DMS 273 treated with DMSO at 0.1 percent for 48 hours (cell line): ENCODE measurements at regions not wholly inside any gene's neighbourhood (a gene's known extent, or its start where the extent isn't known, plus 50 kb on each side); places are given as distances from the start of the nearest gene placed in this dataset.

ENCODE experiments used
- DNase-seq: peaks from one replicate; lab custom pipeline; 2025; lab: John Stamatoyannopoulos, UW

DNA sequence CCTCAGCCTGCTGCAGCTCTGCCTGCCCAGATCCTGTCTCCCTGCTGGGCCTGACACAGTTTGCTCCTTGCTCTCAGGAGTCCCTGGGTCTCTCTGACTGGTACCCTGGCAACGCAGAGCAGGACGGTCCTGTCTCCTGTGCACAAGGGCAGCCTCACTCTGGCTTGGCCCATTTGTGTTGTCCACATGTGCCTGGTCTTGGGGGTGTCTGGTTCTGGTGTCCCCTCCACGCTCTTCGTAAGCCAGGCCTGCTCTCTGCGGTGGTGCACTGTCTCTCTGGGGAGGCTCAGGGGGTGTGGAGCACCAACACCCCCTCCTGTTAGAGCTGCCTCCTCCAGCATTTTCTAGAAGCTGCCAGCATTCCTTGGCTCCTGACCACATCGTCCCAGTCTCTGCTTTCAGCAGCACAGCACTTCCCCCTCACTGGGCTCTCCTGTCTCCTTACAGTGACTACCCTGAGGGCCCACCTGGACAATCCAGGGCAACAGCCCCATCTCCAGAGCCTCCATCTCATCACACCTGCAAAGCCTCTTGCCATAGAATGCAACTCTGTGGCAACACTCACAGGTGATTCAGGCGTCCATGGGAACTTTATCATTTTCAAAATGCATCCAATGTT is 235.6 kb upstream of the HS6ST1 start:
- no peak for DNase-seq

DNA sequence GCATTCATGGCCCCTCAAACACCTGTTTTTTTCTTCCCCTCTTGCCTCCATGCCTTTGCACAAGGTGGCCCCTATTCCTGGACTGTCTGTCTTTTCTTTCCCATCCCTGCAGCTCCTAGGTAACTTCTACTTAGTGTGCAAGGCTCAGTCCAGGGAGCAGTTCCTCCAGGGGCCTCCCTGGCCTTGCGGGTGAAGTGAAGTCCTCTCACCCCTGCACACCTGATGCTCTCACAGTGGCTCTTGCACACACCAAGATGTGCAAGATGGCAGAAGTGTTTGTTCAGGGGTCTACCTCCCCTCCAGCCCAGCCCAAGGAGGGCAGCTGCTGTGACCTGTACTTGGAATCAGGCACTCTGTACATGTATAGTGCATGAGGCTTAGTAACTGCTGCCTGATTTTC is 236.8 kb upstream of the HS6ST1 start:
- no peak for DNase-seq

DNA sequence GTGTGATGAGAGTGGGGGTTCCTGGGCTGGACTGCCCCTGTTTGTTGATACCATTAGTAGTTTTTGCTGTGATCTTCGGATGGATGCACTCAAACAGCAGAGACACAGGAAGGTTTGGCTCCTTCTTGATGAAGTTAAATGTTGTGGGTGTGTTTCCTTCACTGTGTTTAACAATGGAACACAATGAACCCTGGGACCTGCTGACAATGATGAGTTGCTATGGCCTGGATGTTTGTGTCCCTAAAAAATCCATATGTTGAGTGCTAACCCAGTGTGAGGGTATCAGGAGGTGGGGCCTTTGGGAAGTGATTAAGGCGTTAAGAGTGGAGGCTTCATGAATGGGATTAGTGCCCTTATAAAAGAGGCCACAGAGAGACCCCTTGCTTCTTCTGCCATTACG is 237.4 kb upstream of the HS6ST1 start:
- no peak for DNase-seq

DNA sequence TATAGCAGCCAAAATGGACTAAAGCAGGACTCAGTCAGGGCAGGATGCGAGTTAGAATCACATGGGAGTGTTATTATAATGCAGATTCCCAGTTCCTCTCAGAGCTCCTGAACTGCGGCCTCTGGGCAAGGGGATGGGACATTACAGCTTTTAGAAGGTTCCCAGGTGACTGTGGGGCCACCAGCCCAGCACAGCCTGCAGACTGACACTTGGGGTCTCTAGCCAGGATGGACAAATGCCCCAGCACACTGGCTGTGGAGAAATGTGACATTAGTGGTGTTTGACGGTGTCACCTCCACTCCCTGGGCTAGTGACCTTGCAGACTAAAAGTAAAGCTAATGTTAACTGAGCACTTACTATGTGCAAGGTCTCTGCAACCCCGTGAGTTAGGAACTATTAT is 238.0 kb upstream of the HS6ST1 start:
- DNase-seq, result no peak

DNA sequence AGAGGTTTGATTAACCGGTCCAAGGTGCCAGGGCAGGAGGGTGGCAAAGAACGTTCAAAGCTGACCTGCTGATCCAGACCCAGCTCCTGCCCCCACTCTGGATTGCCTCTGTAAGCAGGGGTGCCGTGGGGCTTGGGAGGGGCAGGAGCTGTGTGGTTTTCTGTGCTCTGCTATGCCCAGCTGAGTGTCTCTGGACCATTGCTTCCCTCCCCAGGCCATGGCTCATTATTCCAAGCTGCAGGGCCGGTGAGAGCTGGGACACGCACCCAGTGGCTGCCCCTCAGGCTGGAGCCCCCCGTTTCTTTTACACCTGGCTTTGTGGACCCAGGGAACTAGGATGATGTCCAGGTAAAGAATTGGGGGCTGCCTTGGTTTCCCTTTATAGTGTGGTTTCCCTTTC is 238.4 kb upstream of the HS6ST1 start:
- no peak for DNase-seq

DNA sequence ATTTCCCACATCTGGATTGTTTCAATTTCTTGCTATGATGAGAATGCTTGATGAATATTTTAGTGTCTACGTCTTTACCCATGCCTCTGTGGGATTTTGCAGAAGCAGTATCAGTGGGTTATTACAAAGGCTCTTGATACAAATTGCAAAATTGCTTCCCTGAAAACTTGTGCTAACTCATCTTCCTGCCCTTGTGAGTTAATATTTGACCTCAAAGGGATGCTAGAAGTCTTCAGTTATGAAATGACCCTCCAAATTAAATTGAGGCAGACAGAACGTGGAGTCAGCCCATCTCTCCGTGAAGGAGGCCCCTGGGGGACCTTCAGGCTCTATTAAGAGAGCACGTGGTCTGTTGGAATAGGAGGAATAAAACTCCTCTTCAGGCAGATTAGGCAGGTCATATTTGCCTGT is 239.2 kb upstream of the HS6ST1 start:
- no peak for DNase-seq

DNA sequence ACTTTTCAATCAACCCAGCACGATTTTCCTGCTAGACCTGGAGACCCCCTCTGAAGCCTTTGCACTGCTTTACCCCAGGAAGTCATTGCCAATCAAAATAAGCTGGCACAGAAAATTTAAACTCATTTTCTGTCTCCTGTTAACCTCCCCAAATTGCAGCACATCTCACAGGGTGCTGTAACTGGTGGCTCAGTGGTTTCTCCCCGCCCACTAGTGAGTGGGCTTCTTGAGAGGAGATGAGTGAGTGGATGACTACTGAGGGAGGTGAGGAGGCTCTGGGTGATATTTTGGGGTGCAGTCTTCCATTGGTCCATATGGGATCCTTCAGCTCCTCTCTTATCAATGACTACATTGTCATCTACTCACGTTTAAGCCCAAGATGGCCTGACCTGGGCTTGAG is 239.8 kb upstream of the HS6ST1 start:
- no peak for DNase-seq

DNA sequence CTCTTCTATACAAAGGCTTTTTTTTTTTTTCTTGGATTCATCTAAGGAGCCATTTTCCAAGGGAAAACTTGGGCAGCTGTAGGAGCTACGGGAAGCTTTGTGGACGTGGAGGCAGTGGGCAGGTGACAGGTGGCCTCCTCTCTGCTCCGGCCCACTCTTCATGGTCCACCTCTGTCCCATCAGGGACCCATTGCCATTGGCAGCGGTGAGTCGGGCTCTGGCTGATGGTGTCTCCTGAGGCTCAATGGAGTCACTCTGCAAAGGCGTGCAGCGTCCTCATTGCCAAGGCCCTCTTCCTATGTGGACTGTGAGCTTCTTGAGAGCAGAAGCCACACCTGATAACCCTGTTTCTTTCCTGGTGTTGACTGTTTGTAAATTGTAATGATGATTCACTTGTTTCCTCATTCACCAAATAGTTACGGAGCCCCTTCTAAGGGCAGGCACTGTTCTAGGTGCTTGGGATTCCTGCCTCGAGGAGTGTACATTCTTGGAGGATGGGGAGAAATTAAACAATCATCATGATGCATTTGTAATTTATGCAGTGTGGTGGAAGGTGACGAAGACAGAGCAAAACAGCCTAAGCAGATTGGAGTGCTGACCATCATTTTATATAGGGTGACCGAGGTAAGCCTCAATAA is 240.3 kb upstream of the HS6ST1 start:
- DNase-seq, result no peak

DNA sequence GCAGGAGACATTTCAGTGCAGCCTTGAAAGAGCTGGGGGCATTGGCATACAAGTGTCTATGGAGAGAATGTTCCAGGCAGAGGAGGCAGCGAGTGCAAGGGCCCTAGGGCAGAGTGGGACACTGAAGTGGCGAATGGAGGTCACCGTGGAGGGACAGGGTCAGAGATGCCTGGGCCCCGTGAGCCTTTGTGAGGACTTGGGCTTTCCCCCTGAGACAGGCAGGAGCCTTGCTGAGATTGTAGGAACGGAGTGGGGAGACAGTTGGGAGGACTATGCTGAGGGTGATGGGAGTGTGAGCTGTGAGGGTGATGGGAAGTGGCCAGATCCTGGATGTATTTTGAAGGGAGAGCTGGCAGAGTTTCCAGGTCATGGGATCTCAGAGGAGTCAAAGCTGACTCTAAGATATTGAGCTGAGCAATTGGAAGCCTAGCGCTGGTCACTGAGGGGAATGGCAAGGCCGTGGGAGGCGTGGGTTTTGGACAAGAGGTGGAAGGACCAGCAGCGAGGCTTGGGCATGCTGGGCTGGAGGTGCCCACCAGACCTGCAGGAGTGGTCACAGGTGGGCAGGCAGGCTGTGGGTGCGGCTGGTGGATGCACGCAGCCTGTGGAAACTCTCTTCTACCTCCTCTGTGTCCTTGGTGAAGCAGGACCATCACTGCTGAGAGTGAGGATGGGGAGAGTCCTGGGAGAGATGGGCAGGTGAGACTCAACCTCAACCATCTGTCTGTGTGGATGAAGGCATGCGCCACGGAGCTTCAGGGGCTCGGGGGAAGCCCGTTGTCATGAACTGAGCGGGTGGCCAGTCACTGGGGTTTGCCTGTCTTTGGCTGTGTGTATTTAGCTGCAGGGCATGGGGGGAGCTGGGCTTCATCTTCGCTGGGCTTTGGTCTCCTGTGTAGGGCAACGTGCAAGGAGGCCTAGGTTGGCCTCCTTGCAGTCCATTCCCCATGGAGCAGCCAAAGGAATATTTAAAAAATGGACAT is 241.2 kb upstream of the HS6ST1 start:
- DNase-seq, result no peak

DNA sequence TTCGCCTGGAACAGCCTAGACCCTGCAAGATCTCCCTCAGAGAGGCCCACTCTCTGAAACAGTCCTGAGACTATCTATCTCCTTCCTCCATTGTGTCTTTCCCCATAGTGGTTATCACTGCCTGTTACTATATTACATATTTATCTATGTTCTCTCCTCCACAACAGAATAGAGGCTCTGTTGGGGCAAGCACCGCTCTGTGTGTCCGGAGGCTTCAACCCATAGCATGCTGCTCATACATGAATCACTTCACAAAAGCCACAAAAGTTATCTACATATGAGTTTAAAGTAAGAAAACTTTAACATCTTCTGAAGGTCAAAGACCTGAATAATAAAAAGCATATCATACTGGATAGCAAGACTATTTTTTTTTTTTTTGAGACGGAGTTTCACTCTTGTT is 242.1 kb upstream of the HS6ST1 start:
- DNase-seq, result no peak

DNA sequence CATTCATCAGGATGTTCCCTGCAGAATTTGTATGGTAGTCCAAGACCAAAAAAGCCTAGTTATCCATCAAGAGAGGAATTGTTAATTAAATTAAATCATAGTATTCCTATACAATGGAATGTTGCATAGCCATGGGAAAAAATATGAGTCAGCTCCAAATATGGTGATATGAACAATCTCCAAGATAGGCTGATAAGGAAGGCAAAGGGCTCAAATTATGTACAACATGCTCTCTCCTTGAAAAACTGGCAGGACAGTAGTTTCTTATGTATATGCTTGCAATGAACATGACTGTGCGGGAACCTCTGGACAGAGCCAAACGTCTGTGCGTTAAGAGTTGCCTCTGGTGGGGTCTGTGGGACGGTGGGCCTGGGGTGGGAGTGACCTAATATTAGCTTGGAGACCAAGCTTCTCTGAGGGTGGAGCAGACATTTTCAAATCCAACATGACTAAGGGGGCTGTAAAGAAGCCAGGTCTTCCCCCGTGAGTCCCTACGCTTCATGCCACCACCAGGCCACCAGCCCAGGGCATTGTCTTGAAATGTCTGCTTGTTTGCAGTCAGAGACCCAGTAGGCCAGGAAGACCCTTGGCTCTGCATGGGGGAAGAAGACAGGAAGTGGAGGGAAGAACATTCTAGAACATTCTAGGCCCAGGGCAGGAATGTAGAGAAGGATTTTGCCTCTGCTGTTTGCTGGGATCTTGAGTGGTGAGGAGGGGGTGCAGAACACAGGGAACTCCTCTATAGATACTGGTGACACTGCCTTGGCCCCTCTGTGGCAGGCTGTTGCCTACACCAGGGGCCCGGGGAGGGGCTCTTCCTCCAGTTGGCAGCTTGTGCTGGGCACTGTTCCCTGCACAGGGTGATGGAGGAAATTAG is 244.0 kb upstream of the HS6ST1 start:
- DNase-seq, result no peak

DNA sequence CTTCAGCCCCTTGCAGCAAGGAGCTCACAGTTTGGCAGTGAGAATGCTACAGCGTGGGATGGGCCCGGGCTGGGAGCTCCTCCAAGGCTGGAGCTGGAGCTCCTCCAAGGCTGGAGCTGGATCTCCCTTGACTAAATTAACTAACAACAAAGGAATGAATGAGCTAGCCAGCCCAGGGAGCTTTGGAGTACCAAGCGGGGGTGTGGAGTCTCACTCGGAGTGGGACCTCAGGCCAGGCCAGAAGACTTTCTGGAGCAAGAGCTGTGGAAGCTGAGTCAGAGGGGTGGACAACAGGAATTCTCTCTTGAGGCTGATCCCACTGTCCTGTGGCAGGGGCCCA is 244.7 kb upstream of the HS6ST1 start:
- DNase-seq, result no peak

DNA sequence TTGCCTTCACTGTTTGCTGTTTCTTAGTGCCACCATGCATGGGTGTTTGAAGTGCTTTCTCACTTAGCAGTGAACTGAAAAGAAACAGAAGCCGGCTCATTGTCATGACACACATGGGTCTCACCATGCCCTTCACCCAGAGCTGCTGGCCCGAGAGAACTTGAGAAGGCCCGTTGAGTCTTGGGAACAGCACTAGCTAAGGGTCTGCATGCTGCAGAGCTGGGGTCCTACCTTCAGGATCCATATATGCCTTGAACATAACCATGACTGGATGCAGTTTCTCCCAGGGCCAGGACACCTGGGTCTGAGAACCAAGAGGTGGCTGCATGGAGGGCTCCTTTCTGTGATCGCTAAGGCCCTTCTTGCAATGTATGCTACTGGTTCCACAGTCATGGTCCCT is 245.5 kb upstream of the HS6ST1 start:
- no peak for DNase-seq

DNA sequence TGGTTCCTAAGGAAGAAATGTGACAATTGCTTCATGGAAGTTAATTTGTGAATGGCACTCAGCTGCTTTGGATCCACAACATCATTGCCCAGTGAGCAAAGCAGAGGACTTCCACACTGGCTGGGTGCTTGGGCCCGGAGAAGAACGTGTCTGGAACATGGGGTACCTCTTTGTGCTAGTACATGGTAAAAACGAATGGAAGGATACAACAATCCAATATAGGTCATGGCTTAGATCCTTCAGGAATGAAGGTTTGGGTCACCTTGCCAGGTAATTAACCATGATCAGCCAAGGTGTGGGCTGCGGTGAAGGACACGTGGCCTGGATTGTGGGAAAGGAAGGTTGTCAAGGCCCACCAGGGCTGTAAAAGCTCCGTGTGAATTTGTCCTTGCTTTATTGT is 245.9 kb upstream of the HS6ST1 start:
- DNase-seq, result no peak

DNA sequence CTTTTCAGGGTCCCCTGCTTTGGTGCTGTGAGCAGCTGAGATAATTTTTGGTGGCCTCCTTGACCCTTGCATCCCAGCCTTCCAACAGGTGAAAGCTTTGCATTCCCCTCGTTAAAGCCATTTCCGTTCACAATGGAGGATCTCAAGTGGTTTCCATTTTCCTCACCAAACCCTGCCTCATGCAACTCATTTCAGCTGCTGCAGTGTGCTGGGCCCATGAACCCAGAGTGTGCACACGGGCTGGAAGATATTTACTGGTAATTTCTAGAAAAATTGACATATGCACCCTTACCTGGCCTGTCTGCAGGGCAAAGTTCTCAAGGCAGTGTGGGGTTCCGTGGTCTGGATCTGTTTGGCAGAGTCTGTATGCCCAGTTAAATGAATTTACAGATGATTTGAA is 246.8 kb upstream of the HS6ST1 start:
- DNase-seq, result no peak

DNA sequence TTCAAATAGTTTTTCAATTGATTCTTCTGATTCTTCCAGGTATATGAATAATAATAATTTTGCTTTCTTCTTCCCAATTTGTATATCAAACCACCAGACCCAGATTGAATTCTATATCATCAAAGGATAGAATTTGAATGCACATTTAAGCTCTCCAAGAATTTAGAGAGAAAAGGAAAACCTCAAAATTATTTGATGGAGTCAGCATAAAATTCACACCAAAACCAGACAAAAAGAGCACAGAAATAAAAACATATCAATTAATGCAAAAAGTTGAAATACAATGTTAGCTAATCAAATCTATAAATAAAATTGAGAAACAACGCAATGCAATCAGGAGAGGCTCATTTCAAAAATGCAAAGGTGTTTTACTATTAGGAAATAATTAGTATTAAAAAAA is 248.0 kb upstream of the HS6ST1 start:
- no peak for DNase-seq

DNA sequence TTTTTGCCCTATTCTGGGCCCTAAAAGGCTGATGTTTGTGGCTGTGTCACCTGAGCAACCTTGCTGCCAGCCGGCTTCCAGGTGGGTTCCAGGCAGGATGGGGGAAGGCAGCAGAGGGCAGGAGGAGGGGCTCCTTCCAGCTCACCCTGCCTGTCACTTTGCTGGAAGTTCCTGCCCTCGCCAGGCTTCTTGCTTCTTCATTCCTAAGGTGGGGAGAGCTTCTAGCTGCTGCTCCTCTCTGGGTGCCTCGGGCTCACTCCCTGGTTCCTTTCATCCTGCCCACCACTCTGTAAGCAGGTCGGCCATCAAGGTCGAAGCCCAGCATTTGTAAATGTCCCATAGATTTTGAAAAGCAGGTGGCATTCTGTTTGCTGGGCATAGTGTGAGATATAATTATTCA is 249.4 kb upstream of the HS6ST1 start:
- DNase-seq, result no peak

DNA sequence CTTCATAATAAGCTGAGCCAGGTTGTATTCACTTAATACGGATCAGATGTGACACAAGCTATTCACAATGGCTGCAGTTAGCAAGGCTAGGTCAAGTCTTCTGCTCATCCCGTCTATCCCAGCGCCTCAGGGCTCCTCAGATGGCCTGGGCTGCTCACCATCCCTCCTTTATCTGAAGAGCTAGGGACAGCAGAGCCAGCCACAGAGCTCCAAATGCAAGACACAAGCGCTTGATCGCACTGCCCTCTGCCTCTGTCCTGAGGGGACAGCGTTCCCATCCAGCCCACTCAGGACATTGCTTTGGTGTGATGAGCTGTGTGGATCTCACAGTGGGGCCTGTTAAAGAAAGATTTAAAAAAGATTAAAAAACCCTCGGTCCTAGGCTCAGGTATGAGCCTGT is 254.4 kb upstream of the HS6ST1 start:
- no peak for DNase-seq

DNA sequence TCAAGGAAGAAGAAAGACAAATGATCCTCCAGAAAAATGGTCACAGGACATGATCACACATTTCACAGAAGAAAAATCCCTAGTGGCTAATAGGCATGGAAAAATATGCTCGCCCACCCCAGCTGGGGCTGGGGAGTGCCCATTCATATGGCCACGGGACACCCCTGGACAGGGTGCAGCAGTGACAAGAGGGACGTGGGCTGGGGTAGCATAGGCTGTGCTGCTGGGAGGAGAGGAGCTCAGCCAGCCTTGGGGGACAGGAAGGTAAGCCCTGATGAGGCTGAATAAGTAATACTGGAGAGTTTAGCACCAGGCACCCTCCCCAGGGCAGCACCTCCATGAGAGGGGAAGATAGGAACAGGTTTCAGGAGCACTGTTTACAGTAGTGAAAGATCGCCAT is 254.9 kb upstream of the HS6ST1 start:
- DNase-seq, result no peak

DNA sequence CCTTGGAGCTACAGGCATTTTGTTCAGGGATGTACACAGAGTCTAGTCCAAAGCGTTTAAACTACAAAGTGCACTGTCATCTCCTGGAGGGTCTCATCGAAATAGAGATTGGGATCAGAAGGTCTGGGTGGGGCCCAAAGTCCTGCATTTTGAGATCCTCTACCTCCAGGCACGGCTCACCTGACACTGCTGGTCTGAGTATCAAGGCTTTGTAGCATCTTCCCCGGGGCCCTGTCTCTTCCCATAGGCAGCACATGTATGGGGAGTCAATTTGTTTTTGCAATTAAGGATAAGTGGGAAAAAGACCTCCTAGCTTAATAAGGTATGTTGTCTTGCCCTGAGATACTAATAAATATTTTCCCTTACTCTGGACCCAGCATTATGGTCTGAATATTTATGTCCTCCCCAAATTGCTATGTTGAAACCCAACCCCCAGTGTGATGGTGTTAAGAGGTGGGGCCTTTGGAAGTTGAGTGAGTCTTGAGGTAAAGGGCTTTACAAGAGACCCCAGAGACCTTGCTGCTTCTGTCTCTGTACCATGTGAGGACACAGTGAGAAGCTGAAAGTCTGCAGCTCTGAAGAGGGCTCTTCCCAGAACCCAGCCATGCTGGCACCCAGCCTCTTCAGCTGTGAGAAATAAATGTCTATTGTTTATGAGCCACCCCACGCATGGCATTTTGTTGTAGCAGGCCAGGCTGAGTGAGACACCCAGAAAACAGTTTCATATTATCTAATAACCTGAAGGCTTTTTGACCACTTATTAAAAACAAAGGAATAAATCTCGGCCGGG is 258.7 kb upstream of the HS6ST1 start:
- DNase-seq, result no peak
